ENCODE measurements at regions not wholly inside any gene's neighbourhood (a gene's known extent, or its start where the extent isn't known, plus 50 kb on each side); places are given as distances from the start of the nearest gene placed in this dataset.

DNA sequence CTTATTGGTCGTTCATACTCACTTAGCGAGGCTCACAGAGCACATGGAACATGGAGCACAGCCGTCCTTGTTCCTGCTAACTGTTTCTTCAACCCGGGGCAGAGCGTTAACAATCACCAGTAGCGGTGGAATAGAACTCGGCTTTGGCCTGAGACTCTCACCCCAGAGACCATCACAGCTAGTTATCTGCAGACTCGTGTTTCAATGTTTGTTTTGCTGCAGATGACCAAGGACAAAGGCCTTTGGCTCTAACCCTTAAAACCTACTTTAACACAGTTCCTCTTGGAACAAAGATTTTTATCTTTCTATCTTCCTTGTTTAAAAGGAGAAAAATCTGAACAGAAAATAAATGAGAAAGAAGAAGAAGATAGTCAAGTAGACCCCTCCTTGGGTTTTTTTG, 320.2 kb upstream of the UBE2E3 start:
- H3K4me3 Mint-ChIP-seq = no peak overlapping the region
- H3K36me3 Mint-ChIP-seq = no peaks in the 10 kb centered on the region
- H3K4me1 Mint-ChIP-seq = no peaks in the 10 kb centered on the region
- no peaks in the 10 kb centered on the region for H3K9me3 Mint-ChIP-seq
- ATAC-seq (replicated peaks) (no peak), DNase-seq (no peak)
- no peaks in the 10 kb centered on the region for H3K27me3 Mint-ChIP-seq
- H3K27ac Mint-ChIP-seq = no peak overlapping the region

DNA sequence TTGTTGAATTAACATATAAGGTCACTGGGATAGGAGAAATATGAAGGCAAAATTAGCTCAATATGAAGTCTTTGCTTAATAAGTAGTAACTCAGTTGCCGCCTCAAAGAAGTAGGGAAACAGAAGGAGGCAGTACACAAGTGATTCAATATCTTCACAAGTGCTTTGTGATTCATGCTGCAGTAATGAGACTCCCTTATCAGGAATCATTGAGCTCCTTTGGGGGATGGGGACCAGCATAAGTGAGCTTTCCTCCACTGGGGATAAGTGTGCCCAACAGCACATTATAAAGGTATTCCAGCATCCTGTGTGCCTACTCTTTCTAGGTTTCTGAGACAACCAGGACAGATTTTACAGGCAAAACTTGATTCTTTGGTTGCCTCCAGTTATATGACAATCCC, 323.4 kb upstream of the UBE2E3 start:
- no peak overlapping the region for H3K27ac Mint-ChIP-seq
- H3K4me1 Mint-ChIP-seq = peaks cover 0 to 10% of the 10 kb centered on the region in 2 donors
- no peak overlapping the region for H3K4me3 Mint-ChIP-seq
- ATAC-seq (replicated peaks) = no peak
- no peaks in the 10 kb centered on the region for H3K27me3 Mint-ChIP-seq
- no peak for DNase-seq
- no peaks in the 10 kb centered on the region for H3K9me3 Mint-ChIP-seq
- no peaks in the 10 kb centered on the region for H3K36me3 Mint-ChIP-seq

DNA sequence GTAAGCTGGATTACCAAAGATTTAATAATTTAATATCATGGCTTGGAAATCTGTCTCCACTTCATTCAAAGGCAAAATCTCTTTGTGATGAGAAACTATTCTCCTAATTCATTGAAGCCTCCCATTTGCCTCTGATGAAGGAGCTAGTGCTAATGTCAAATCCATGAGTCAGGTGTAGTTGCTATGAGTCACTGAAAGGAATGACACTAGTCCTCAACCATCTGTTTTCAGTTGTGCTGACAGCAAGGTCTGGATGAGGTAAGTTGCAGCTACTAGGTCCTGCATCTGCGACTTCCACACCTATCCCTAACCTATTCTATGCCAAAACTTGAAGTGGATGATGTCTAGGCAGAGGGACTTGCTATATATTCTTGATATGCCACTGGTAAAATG, 324.0 kb upstream of the UBE2E3 start:
- Mint-ChIP-seq H3K4me1 (peaks cover 0 to 10% of the 10 kb centered on the region in 2 donors), H3K36me3 (no peaks in the 10 kb centered on the region), H3K27me3 (no peaks in the 10 kb centered on the region), H3K27ac (no peak overlapping the region), H3K4me3 (no peak overlapping the region), H3K9me3 (no peaks in the 10 kb centered on the region)
- DNase-seq (no peak), ATAC-seq (replicated peaks) (no peak)

DNA sequence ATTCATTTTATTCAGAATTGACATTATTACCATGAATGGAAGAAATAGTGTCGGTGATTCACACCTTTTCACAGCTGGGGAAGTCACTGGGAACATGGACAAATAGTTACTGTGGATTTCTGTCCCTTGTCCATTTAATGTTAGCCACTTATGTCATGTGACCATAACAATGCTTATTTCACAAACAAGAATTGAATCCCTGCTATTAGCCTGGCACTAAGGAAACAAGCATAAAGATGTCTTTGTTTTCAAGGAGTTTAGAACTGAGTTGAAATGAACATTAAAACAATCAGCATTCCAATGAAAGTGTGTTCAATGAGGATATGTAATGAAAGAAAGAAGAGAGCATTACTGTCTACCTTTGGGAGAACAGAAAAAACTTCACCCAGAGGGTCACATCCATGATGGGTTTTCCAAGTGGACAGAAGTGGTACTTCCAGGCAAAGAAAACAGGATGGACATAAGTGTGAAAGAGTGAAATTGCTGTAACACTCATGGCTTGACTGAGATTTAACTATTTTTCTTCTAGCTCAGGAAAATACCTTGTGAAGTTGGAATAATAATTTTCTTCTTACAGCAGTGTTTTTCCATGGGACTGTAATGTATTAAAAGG, 324.5 kb upstream of the UBE2E3 start:
- no peaks in the 10 kb centered on the region for H3K27me3 Mint-ChIP-seq
- H3K36me3 Mint-ChIP-seq = no peaks in the 10 kb centered on the region
- peaks cover 0 to 10% of the 10 kb centered on the region in 2 donors for H3K4me1 Mint-ChIP-seq
- no peak overlapping the region for H3K27ac Mint-ChIP-seq
- H3K9me3 Mint-ChIP-seq = no peaks in the 10 kb centered on the region
- DNase-seq = no peak
- H3K4me3 Mint-ChIP-seq = no peak overlapping the region
- no peak for ATAC-seq (replicated peaks)

DNA sequence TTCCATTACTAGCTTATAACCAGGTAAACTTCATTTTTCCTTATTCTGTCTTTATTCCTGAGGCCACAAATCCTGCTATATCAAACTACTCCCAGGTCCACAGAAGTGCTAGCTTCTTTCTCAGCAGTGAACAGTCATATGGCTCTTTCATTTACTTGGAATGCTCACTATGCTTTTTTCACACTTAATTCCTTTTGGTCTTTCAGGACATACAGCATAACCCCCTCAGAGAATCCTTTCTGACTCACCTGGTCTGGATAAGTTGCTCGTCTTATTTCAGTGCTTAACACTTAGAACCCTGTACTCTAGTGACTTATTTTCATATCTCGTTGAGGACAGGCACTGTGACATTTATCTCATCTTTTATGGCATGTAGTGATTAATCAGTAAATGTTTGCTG, 325.0 kb upstream of the UBE2E3 start:
- Mint-ChIP-seq H3K4me3 (no peak overlapping the region), H3K4me1 (peaks cover 0 to 10% of the 10 kb centered on the region in 2 donors), H3K9me3 (no peaks in the 10 kb centered on the region), H3K27me3 (no peaks in the 10 kb centered on the region), H3K27ac (no peak overlapping the region), H3K36me3 (no peaks in the 10 kb centered on the region)
- no peak for DNase-seq
- no peak for ATAC-seq (replicated peaks)

DNA sequence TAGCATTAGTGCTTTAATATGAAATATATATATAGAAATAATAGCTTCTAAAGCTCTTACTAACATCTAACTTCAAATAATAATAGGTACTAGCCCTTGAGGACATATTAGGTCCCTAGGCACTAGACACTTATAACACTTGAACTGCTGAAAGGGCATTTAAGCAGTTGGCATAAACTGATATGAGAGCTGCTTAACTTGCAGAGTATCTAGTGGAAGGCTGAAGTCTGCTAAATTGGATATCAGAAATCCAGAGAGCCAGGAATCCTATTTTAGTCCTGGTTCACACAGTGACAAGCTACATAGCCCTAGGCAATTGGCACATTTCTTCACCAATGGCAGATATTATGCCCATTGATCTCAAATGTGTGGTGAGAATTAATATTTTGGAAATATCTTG, 326.9 kb upstream of the UBE2E3 start:
- no peak for DNase-seq
- Mint-ChIP-seq H3K9me3 (no peaks in the 10 kb centered on the region), H3K4me1 (peaks cover 0 to 10% of the 10 kb centered on the region in 2 donors), H3K4me3 (no peak overlapping the region), H3K27ac (no peak overlapping the region), H3K27me3 (no peaks in the 10 kb centered on the region), H3K36me3 (no peaks in the 10 kb centered on the region)
- ATAC-seq (replicated peaks) = no peak

DNA sequence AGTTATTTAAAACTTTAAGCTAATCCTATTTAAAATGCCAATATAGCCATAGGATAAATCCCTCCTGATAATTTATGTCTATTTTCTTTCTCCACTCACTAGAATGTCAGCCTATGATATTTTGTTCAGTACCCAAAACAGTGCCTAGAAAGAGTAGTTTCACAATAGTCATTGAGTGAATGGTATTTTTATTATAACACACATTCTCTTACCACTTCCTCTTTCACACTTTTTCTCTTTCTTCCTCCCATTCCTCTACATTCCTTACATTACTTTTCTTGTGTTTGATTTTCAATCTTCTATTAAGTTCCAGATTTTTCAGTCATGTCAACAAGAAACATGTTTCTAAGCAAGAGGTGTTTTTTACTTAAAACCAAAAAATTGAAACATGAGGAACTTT, 327.6 kb upstream of the UBE2E3 start:
- Mint-ChIP-seq H3K4me3 (no peak overlapping the region), H3K27ac (no peak overlapping the region), H3K36me3 (no peaks in the 10 kb centered on the region), H3K27me3 (peaks cover 0 to 3% of the 10 kb centered on the region in 2 donors), H3K9me3 (no peaks in the 10 kb centered on the region), H3K4me1 (peaks cover 0 to 10% of the 10 kb centered on the region in 2 donors)
- DNase-seq (no peak), ATAC-seq (replicated peaks) (no peak)

DNA sequence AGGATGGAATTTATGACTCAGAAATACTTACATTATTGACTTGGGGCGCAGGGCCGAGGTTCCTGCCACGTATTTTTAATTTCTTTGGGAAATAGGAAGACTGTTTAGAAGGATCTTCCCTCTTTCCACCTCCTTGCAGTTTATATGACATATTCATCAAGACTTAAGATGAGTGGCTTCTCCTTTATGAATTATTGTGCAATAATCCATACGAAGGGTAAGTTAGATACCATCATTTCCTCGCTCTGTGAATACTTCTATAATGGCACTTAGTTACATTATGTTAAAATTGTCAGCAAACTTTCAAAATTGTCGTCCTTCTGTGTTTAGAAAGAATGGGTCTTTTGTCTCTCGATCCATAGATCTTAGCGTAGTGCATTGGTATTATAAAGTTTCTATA, 328.8 kb upstream of the UBE2E3 start:
- Mint-ChIP-seq H3K9me3 (no peaks in the 10 kb centered on the region), H3K27ac (no peak overlapping the region)
- ATAC-seq (replicated peaks) = no peak

DNA sequence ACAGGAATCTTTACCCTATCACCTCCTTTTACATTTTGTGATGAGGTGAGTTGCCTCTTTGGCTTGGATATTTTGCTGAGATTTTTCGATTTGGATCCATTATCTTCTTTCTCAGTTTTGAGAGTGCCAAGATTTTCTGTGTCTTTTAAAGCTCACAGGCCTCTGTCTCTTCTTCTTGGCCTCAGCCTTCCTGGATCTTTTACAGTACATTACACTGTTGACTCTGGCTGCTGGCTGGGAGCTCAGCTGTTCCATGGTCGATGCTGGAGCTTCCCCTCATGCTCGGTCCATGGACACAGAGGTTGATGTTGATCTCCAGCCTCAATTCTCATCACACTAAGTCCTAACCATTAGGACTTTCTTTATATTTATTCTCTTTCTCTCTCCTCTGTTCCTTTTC, 332.8 kb upstream of the UBE2E3 start:
- no peak for ATAC-seq (replicated peaks)
- peaks cover 0 to 4% of the 10 kb centered on the region in 2 donors for H3K27me3 Mint-ChIP-seq

More for the DNA sequence above, 328.8 kb upstream of the UBE2E3 start:
- Mint-ChIP-seq H3K36me3 (no peaks in the 10 kb centered on the region), H3K27me3 (peaks cover 0 to 4% of the 10 kb centered on the region in 2 donors), H3K4me3 (no peak overlapping the region), H3K4me1 (peaks cover 0 to 10% of the 10 kb centered on the region in 2 donors)
- no peak for DNase-seq

DNA sequence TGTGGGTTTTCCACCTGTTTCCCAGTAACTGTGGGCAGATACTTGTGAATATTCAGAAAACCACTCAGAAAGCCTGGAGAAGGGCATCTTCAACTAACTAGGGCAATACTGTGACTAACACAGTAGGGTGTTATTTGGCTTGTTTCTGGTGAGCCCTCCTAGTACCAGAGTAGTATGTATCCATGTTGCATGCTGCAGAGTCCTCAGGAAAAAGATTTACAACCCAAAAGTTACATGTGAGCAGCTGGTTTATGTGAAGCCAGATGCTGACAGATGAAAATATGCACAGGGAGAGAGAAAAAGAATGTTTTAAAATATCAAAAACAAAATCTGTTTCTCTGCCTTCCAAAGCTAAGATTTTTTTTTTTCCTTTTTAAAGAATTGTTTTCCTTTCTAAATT, 333.2 kb upstream of the UBE2E3 start:
- H3K36me3 Mint-ChIP-seq = no peaks in the 10 kb centered on the region
- no peak for DNase-seq
- H3K27ac Mint-ChIP-seq = no peak overlapping the region
- no peaks in the 10 kb centered on the region for H3K9me3 Mint-ChIP-seq
- no peak for ATAC-seq (replicated peaks)
- H3K4me1 Mint-ChIP-seq = peaks cover 0 to 2% of the 10 kb centered on the region in 2 donors
- H3K27me3 Mint-ChIP-seq = peaks cover 0 to 4% of the 10 kb centered on the region in 2 donors
- H3K4me3 Mint-ChIP-seq = no peak overlapping the region

More for the DNA sequence above, 332.8 kb upstream of the UBE2E3 start:
- H3K27ac Mint-ChIP-seq = no peak overlapping the region
- H3K36me3 Mint-ChIP-seq = no peaks in the 10 kb centered on the region
- H3K4me3 Mint-ChIP-seq = no peak overlapping the region
- peaks cover 0 to 5% of the 10 kb centered on the region in 2 donors for H3K4me1 Mint-ChIP-seq
- no peak for DNase-seq
- no peaks in the 10 kb centered on the region for H3K9me3 Mint-ChIP-seq

DNA sequence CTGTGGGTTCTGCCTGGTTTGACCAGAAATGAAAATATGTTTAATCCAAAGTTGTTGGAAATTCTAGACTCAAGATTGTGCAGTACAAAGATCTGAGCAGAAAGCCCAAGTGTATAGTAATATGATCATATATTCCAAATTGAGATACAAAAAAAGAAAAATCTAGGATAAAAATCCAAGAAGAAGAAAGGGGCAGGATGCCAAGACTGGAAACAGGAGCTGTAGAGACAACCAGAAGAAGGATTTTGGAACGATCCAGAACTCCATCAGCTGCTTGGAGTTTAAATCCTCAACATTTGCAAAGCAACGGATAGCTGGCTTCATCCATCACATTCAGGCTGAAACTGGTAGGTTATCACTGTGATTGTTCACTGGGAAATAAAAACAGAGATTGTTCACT, 333.6 kb upstream of the UBE2E3 start:
- no peak overlapping the region for H3K4me3 Mint-ChIP-seq
- ATAC-seq (replicated peaks) (no peak), DNase-seq (no peak)
- H3K36me3 Mint-ChIP-seq = no peaks in the 10 kb centered on the region
- no peaks in the 10 kb centered on the region for H3K9me3 Mint-ChIP-seq
- no peak overlapping the region for H3K27ac Mint-ChIP-seq
- peaks cover 0 to 4% of the 10 kb centered on the region in 2 donors for H3K27me3 Mint-ChIP-seq
- no peaks in the 10 kb centered on the region for H3K4me1 Mint-ChIP-seq

DNA sequence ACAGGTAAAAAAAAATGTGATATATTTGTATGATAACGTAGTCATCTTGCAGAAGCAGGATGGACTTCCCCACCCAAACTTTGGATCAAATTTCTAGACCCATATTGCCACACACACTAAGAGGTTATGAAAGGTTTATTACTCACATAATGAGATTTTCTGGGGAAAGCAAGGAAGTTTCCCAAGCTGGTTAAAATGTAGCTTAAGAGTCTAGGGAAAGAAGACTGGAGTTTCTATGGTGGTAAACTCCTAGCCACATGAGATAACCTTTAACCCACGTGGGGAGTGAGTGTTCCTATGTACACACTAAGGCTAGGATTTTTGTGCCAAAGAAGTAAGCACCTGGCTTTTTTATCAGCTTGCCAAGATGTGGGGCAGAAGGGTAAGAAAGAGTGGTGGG, 335.7 kb upstream of the UBE2E3 start:
- H3K27ac Mint-ChIP-seq = no peak overlapping the region
- no peak for DNase-seq
- peaks cover 0 to 4% of the 10 kb centered on the region in 2 donors for H3K27me3 Mint-ChIP-seq
- ATAC-seq (replicated peaks) = no peak
- no peak overlapping the region for H3K4me3 Mint-ChIP-seq
- H3K4me1 Mint-ChIP-seq = no peaks in the 10 kb centered on the region
- H3K36me3 Mint-ChIP-seq = no peaks in the 10 kb centered on the region
- no peaks in the 10 kb centered on the region for H3K9me3 Mint-ChIP-seq

DNA sequence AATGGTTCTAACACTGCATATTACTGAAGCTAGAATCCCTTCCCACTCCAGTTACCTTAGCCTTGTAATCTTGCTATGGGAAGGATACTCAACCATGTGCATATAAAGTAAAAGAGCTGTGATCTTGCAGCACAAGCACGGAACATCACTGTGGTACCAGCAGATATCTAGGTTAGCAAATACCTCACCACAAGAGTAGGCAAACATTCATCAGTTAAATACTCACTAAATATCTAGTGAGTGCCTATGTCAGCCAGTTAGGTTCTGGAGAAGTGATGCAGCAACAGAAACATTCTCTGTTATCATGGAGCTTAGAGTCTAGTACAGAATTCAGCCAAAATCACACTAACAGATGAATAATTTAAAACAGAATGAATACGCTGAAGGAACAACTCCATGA, 349.6 kb upstream of the UBE2E3 start:
- H3K4me1 Mint-ChIP-seq = no peaks in the 10 kb centered on the region
- no peaks in the 10 kb centered on the region for H3K9me3 Mint-ChIP-seq
- no peak for ATAC-seq (replicated peaks)
- H3K36me3 Mint-ChIP-seq = no peaks in the 10 kb centered on the region
- DNase-seq = no peak
- no peak overlapping the region for H3K27ac Mint-ChIP-seq
- no peaks in the 10 kb centered on the region for H3K27me3 Mint-ChIP-seq
- no peak overlapping the region for H3K4me3 Mint-ChIP-seq

DNA sequence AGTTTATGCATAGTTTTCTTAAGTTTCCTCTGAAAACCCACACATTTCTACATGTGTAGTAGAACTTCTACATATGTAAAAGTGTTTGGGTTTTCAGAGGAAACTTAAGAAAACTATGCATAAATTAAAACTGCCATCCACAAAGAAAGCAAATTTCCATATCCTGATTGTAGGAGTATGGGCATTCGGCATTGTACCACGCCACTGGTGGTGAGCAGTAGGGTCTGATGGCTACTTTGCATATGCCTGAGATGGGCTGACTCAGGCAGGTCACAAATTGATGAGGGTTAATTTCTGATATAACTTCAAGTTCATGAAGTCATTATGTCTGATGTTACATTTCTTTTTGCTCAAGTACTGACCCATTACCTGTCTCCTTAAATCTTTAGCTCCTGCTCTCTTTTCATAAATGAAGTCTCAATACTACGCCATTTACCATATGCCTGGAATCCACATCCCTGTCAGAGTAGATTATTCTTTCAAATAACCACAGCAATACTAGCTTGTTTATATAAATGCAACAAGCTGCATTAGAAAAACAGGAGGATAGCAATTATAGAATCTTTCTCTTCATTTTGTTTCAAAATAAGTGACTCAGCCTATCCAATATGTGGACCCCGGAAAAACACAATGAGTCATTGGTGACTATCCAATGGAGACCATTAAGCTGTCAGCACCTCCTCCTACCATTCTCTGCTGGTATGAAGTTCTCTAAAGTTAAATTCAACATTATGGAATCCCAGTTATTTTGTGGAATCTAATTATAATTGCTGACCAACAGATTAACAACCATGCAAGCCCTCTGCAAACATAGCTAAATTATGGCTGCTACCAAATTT, 355.2 kb upstream of the UBE2E3 start:
- H3K9me3 Mint-ChIP-seq = peaks cover 0 to 3% of the 10 kb centered on the region in 2 donors
- H3K4me3 Mint-ChIP-seq = no peak overlapping the region
- H3K27ac Mint-ChIP-seq = no peak overlapping the region
- H3K36me3 Mint-ChIP-seq = no peaks in the 10 kb centered on the region
- H3K27me3 Mint-ChIP-seq = no peaks in the 10 kb centered on the region
- ATAC-seq (replicated peaks) = no peak
- DNase-seq = no peak
- H3K4me1 Mint-ChIP-seq = no peaks in the 10 kb centered on the region

All from stimulated activated naive B cell treated with anti-CD40 and anti-IgM and Interleukin-4, amounts not matched to agents 10 μg/mL and 1 μg/mL and 100 μg/mL, for 72 hours (primary cell).